H9 (cell line): ENCODE measurements at regions not wholly inside any gene's neighbourhood (a gene's known extent, or its start where the extent isn't known, plus 50 kb on each side); places are given as distances from the start of the nearest gene placed in this dataset.

Source experiments
- DNase-seq: peaks from one replicate; pipeline ENCODE4 v3.0.0-alpha.2; 2017
- H2AFZ ChIP-seq: one replicate; pipeline ENCODE4 v1.6.1; 2013; ENCODE audit warnings: mild to moderate bottlenecking, low read length, control low read depth, moderate library complexity
- H2AK5ac ChIP-seq: 2 replicates; pipeline ENCODE4 v1.6.1; 2013; ENCODE audit warnings: low read length, control low read depth, mixed read lengths; ENCODE audit not compliant: insufficient read length
- H2BK120ac ChIP-seq: one replicate; pipeline ENCODE4 v1.6.1; 2013; ENCODE audit warnings: low read depth, mild to moderate bottlenecking, low read length, control low read depth, inconsistent platforms; ENCODE audit not compliant: poor library complexity, severe bottlenecking
- H2BK12ac ChIP-seq: 2 replicates; pipeline ENCODE4 v1.6.1; 2013; ENCODE audit warnings: low read length, control low read depth, mixed read lengths, low read depth; ENCODE audit not compliant: insufficient read length
- H2BK15ac ChIP-seq: 2 replicates; pipeline ENCODE4 v1.6.1; 2013; ENCODE audit warnings: low read depth, low read length, control low read depth
- H2BK20ac ChIP-seq: one replicate; pipeline ENCODE4 v1.6.1; 2013; ENCODE audit warnings: low read depth, mild to moderate bottlenecking, low read length, control low read depth, inconsistent platforms; ENCODE audit not compliant: poor library complexity, severe bottlenecking
- H2BK5ac ChIP-seq: 2 replicates; pipeline ENCODE4 v1.6.1; 2013; ENCODE audit warnings: low read length, control low read depth, mixed read lengths; ENCODE audit not compliant: insufficient read length
- H3K14ac ChIP-seq: 2 replicates; pipeline ENCODE4 v1.6.1; 2013; ENCODE audit warnings: low read length, control low read depth; ENCODE audit not compliant: insufficient read depth
- H3K18ac ChIP-seq: 2 replicates; pipeline ENCODE4 v1.6.1; 2013; ENCODE audit warnings: low read depth, mild to moderate bottlenecking, mixed read lengths, low read length, control low read depth; ENCODE audit not compliant: insufficient read length
- H3K23ac ChIP-seq: 2 replicates; pipeline ENCODE4 v1.6.1; 2013; ENCODE audit warnings: low read length, control low read depth, mixed read lengths, low read depth; ENCODE audit not compliant: insufficient read length
- H3K23me2 ChIP-seq: 2 replicates; pipeline ENCODE4 v1.6.1; 2013; ENCODE audit warnings: low read depth, mild to moderate bottlenecking, mixed read lengths, low read length, control low read depth; ENCODE audit not compliant: insufficient read length, poor library complexity, severe bottlenecking
- H3K27ac ChIP-seq: 2 replicates; pipeline ENCODE4 v1.5.1; 2013; ENCODE audit warnings: low read length, control low read depth, mixed read lengths, low read depth; ENCODE audit not compliant: insufficient read length
- H3K27me3 ChIP-seq: 2 replicates; pipeline ENCODE4 v1.6.1; 2013; ENCODE audit warnings: low read length, control low read depth, inconsistent platforms; ENCODE audit not compliant: insufficient read depth
- H3K4ac ChIP-seq: 2 replicates; pipeline ENCODE4 v1.6.1; 2013; ENCODE audit warnings: low read depth, mild to moderate bottlenecking, control low read depth, inconsistent platforms, low read length, moderate library complexity
- H3K4me1 ChIP-seq: 2 replicates; pipeline ENCODE4 v1.6.1; 2013; ENCODE audit warnings: low read length, control low read depth, inconsistent platforms; ENCODE audit not compliant: insufficient read depth
- H3K4me2 ChIP-seq: 2 replicates; pipeline ENCODE4 v1.6.1; 2013; ENCODE audit warnings: low read length, control low read depth, mixed read lengths; ENCODE audit not compliant: insufficient read length, insufficient read depth
- H3K56ac ChIP-seq: 2 replicates; pipeline ENCODE4 v1.6.1; 2013; ENCODE audit warnings: low read depth, mild to moderate bottlenecking, mixed read lengths, low read length, control low read depth; ENCODE audit not compliant: insufficient read length
- H3K79me1 ChIP-seq: 2 replicates; pipeline ENCODE4 v1.6.1; 2013; ENCODE audit warnings: low read depth, mild to moderate bottlenecking, moderate library complexity, low read length, control low read depth, inconsistent platforms; ENCODE audit not compliant: insufficient read depth, poor library complexity, severe bottlenecking
- H3K79me2 ChIP-seq: 2 replicates; pipeline ENCODE4 v1.6.1; 2013; ENCODE audit warnings: low read length, control low read depth, inconsistent platforms; ENCODE audit not compliant: insufficient read depth
- H3K9ac ChIP-seq: 2 replicates; pipeline ENCODE4 v1.6.1; 2013; ENCODE audit warnings: low read length, control low read depth, mixed read lengths; ENCODE audit not compliant: insufficient read length; ENCODE audit errors: extremely low read depth
- H3K9me3 ChIP-seq: one replicate; pipeline ENCODE4 v1.6.1; 2013; ENCODE audit warnings: low read depth, low read length, inconsistent platforms; ENCODE audit not compliant: control insufficient read depth
- H3T11ph ChIP-seq: one replicate; pipeline ENCODE4 v1.6.1; 2013; ENCODE audit warnings: mild to moderate bottlenecking, low read length, control low read depth, inconsistent platforms
- H4K20me1 ChIP-seq: one replicate; pipeline ENCODE4 v1.6.1; 2013; ENCODE audit not compliant: control insufficient read depth, insufficient read length, insufficient read depth
- H4K5ac ChIP-seq: 2 replicates; pipeline ENCODE4 v1.6.1; 2013; ENCODE audit warnings: low read depth, mild to moderate bottlenecking, mixed read lengths, low read length, control low read depth; ENCODE audit not compliant: insufficient read length
- H4K8ac ChIP-seq: replicated peaks from 2 replicates; pipeline ENCODE4 v1.6.1; 2013; ENCODE audit warnings: low read length, control low read depth, mixed read lengths, low read depth; ENCODE audit not compliant: insufficient read length
- H4K91ac ChIP-seq: 2 replicates; pipeline ENCODE4 v1.6.1; 2013; ENCODE audit warnings: low read depth, mild to moderate bottlenecking, moderate library complexity, mixed read lengths, low read length, control low read depth; ENCODE audit not compliant: insufficient read length
- H3K27ac Mint-ChIP-seq, 3 experiments: 2 replicates in 2 of 3; 3 replicates in 1 of 3; pipeline ENCODE4 v1.8.0; 2020 to 2021; ENCODE audit warnings: mixed read lengths in 3 of 3, mild to moderate bottlenecking in 1 of 3, moderate library complexity in 1 of 3
- H3K27me3 Mint-ChIP-seq: 2 replicates; pipeline ENCODE4 v1.8.0; 2021; ENCODE audit warnings: low read depth, mild to moderate bottlenecking, moderate library complexity, mixed read lengths
- H3K36me3 Mint-ChIP-seq, 3 experiments: 2 replicates in 2 of 3; 3 replicates in 1 of 3; pipeline ENCODE4 v1.8.0; 2020 to 2021; ENCODE audit warnings: low read depth in 3 of 3, mixed read lengths in 3 of 3; ENCODE audit not compliant: insufficient read depth in 1 of 3
- H3K4me1 Mint-ChIP-seq, 2 experiments: 2 replicates each; pipeline ENCODE4 v1.8.0; 2020; ENCODE audit warnings: mixed read lengths in 2 of 2
- H3K4me3 Mint-ChIP-seq, 2 experiments: 2 replicates in 1 of 2; 3 replicates in 1 of 2; pipeline ENCODE4 v1.8.0; 2020 to 2021; ENCODE audit warnings: mild to moderate bottlenecking in 2 of 2, mixed read lengths in 2 of 2, moderate library complexity in 1 of 2
- H3K9me3 Mint-ChIP-seq, 2 experiments: 2 replicates in 1 of 2; 3 replicates in 1 of 2; pipeline ENCODE4 v1.8.0; 2020; ENCODE audit warnings: mild to moderate bottlenecking in 2 of 2, mixed read lengths in 2 of 2, moderate library complexity in 1 of 2
- WGBS: extraction: QIAGEN DNeasy Blood & Tissue Kit; methylation state at CpG from one replicate; pipeline ENCODE4 v1.1.7; 2013; ENCODE audit warnings: missing lambda C conversion rate, low lambda C conversion rate, mixed read lengths; ENCODE audit not compliant: insufficient read length; ENCODE audit errors: extremely low coverage; 5-methylcytosine and 5-hydroxymethylcytosine counted together
- TF ChIP-seq, protein P1 (sequence below): fragments of 200-600 bp; sonication (generic); conservative IDR thresholded peaks from 3 replicates; pipeline ENCODE4 v1.8.0; 2021; ENCODE audit warnings: antibody characterized with exemption, mild to moderate bottlenecking

DNA sequence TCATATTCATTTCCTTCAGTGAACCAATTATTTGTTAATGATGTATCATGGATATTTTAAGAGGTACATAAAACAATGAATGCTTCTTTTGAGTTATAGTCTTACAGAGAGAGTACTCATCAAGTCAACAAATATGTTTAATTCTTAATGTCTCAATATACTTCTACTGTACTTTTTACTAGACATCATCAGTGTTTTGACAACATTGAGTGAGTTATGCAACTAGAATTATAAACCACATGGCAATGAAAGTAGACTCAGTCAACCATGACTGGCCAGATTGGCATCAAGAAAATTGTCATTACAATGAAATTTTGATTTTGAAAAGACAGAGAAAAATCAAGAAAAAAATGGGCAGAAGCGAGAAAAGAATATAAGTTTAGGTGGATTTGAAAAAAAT lies 1248.1 kb upstream of the CDH18 start:
- Histone ChIP-seq H3K27me3 (no peaks in the 10 kb centered on the region), H4K91ac (no peak overlapping the region), H2BK120ac (no peak overlapping the region), H3K4me2 (no peak overlapping the region), H3T11ph (no peak overlapping the region), H2AK5ac (no peak overlapping the region), H4K8ac (no peak overlapping the region), H3K9ac (no peak overlapping the region), H3K4me1 (no peaks in the 10 kb centered on the region), H3K79me1 (no peaks in the 10 kb centered on the region), H3K4ac (no peak overlapping the region), H3K18ac (no peak overlapping the region), H3K9me3 (no peaks in the 10 kb centered on the region), H2AFZ (no peak overlapping the region), H2BK12ac (no peak overlapping the region), H4K5ac (no peak overlapping the region), H3K14ac (no peak overlapping the region), H2BK20ac (no peak overlapping the region), H3K23ac (no peak overlapping the region), H4K20me1 (no peaks in the 10 kb centered on the region), H3K23me2 (no peaks in the 10 kb centered on the region), H3K27ac (no peak overlapping the region), H2BK15ac (no peak overlapping the region), H3K79me2 (no peaks in the 10 kb centered on the region), H2BK5ac (no peak overlapping the region), H3K56ac (no peak overlapping the region)
- no peak overlapping the region for H3K4me3 Mint-ChIP-seq
- H3K27ac Mint-ChIP-seq, result no peak overlapping the region
- TF ChIP-seq, protein P1, sequence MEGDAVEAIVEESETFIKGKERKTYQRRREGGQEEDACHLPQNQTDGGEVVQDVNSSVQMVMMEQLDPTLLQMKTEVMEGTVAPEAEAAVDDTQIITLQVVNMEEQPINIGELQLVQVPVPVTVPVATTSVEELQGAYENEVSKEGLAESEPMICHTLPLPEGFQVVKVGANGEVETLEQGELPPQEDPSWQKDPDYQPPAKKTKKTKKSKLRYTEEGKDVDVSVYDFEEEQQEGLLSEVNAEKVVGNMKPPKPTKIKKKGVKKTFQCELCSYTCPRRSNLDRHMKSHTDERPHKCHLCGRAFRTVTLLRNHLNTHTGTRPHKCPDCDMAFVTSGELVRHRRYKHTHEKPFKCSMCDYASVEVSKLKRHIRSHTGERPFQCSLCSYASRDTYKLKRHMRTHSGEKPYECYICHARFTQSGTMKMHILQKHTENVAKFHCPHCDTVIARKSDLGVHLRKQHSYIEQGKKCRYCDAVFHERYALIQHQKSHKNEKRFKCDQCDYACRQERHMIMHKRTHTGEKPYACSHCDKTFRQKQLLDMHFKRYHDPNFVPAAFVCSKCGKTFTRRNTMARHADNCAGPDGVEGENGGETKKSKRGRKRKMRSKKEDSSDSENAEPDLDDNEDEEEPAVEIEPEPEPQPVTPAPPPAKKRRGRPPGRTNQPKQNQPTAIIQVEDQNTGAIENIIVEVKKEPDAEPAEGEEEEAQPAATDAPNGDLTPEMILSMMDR, result no peak
- no peaks in the 10 kb centered on the region; a peak in 1 of 4 replicates for H3K4me1 Mint-ChIP-seq
- no peaks in the 10 kb centered on the region for H3K27me3 Mint-ChIP-seq
- no peak for DNase-seq
- peaks cover 0 to under 1% (median under 1%) of the 10 kb centered on the region in 3 experiments; a peak in 3 of 7 replicates for H3K36me3 Mint-ChIP-seq
- WGBS, result no CpG with 5 or more reads among the region's 1 CpG
- H3K9me3 Mint-ChIP-seq, result peaks cover under 1 to 2% of the 10 kb centered on the region in 2 experiments; a peak in 2 of 5 replicates
